BLaER1 (cell line): ENCODE measurements at regions not wholly inside any gene's neighbourhood (a gene's known extent, or its start where the extent isn't known, plus 50 kb on each side); places are given as distances from the start of the nearest gene placed in this dataset.

Experiments used
- H3K27ac ChIP-seq: shearing (Covaris generic); formaldehyde crosslinking; 2 replicates; pipeline ENCODE4 v1.8.1; 2022
- H3K27me3 ChIP-seq: shearing (Covaris generic); formaldehyde crosslinking; 2 replicates; pipeline ENCODE4 v1.8.1; 2022
- H3K36me3 ChIP-seq: shearing (Covaris generic); formaldehyde crosslinking; 2 replicates; pipeline ENCODE4 v1.8.1; 2022
- H3K4me1 ChIP-seq: shearing (Covaris generic); formaldehyde crosslinking; 2 replicates; pipeline ENCODE4 v1.8.1; 2022
- H3K4me2 ChIP-seq: shearing (Covaris generic); formaldehyde crosslinking; 2 replicates; pipeline ENCODE4 v1.8.1; 2022
- H3K4me3 ChIP-seq: shearing (Covaris generic); formaldehyde crosslinking; 2 replicates; pipeline ENCODE4 v1.8.1; 2022
- H3K9ac ChIP-seq: shearing (Covaris generic); formaldehyde crosslinking; 2 replicates; pipeline ENCODE4 v1.8.1; 2022
- H3K9me3 ChIP-seq: shearing (Covaris generic); formaldehyde crosslinking; 2 replicates; pipeline ENCODE4 v1.8.1; 2022
- H4K20me1 ChIP-seq: shearing (Covaris generic); formaldehyde crosslinking; 2 replicates; pipeline ENCODE4 v1.8.1; 2022
- Cebpa-rat ChIP-seq: shearing (Covaris generic); IDR thresholded peaks from 2 replicates; pipeline ENCODE4 v1.8.1; 2022

- H3K36me3 ChIP-seq, result no peaks in the 10 kb centered on the region
- H3K27me3 ChIP-seq, result no peaks in the 10 kb centered on the region
- no peak overlapping the region for H3K4me3 ChIP-seq
- H4K20me1 ChIP-seq, result no peaks in the 10 kb centered on the region
- H3K9me3 ChIP-seq, result no peaks in the 10 kb centered on the region
- TF ChIP-seq Cebpa-rat, result no peak
- no peak overlapping the region for H3K4me2 ChIP-seq
- H3K9ac ChIP-seq, result no peak overlapping the region
- H3K4me1 ChIP-seq, result no peaks in the 10 kb centered on the region
- no peak overlapping the region for H3K27ac ChIP-seq
Measured at GRCh38 chr18:75131381-75132000, 77.4 kb downstream of the PTGR3 start.

- Histone ChIP-seq H3K4me1 (no peaks in the 10 kb centered on the region), H3K27ac (no peak overlapping the region), H3K27me3 (no peaks in the 10 kb centered on the region), H3K9me3 (no peaks in the 10 kb centered on the region), H3K4me2 (no peak overlapping the region), H3K4me3 (no peak overlapping the region), H4K20me1 (no peaks in the 10 kb centered on the region), H3K36me3 (no peaks in the 10 kb centered on the region), H3K9ac (no peak overlapping the region)
- no peak for TF ChIP-seq Cebpa-rat
Measured at GRCh38 chr18:75130591-75131328, 78.2 kb downstream of the PTGR3 start.

- H3K27me3 ChIP-seq, result no peaks in the 10 kb centered on the region
- TF ChIP-seq Cebpa-rat, result no peak
- H4K20me1 ChIP-seq, result no peaks in the 10 kb centered on the region
- H3K27ac ChIP-seq, result no peak overlapping the region
- H3K4me1 ChIP-seq, result no peaks in the 10 kb centered on the region
- H3K4me3 ChIP-seq, result no peak overlapping the region
- H3K9ac ChIP-seq, result no peak overlapping the region
- H3K4me2 ChIP-seq, result no peak overlapping the region
- no peaks in the 10 kb centered on the region for H3K9me3 ChIP-seq
- H3K36me3 ChIP-seq, result no peaks in the 10 kb centered on the region
Measured at GRCh38 chr18:75129717-75130477, 79.0 kb downstream of the PTGR3 start.

- no peak overlapping the region for H3K9ac ChIP-seq
- no peaks in the 10 kb centered on the region for H3K4me1 ChIP-seq
- H3K27me3 ChIP-seq, result no peaks in the 10 kb centered on the region
- TF ChIP-seq Cebpa-rat, result no peak
- no peak overlapping the region for H3K27ac ChIP-seq
- no peak overlapping the region for H3K4me2 ChIP-seq
- no peaks in the 10 kb centered on the region for H3K9me3 ChIP-seq
- H3K4me3 ChIP-seq, result no peak overlapping the region
- H3K36me3 ChIP-seq, result no peaks in the 10 kb centered on the region
- no peaks in the 10 kb centered on the region for H4K20me1 ChIP-seq
Measured at GRCh38 chr18:75128911-75129716, 79.8 kb downstream of the PTGR3 start.

- Histone ChIP-seq H3K27ac (no peak overlapping the region), H3K9ac (no peak overlapping the region), H4K20me1 (no peaks in the 10 kb centered on the region), H3K4me3 (no peak overlapping the region), H3K4me2 (no peak overlapping the region), H3K4me1 (peaks cover 3% of the 10 kb centered on the region; the same call in 1 of the 2 replicates), H3K36me3 (no peaks in the 10 kb centered on the region), H3K9me3 (no peaks in the 10 kb centered on the region), H3K27me3 (no peaks in the 10 kb centered on the region)
- TF ChIP-seq Cebpa-rat, result no peak
Measured at GRCh38 chr18:75128051-75128605, 80.8 kb downstream of the PTGR3 start.

GRCh38 chr18:75127143-75128021 lies 81.6 kb downstream of the PTGR3 start:
- Histone ChIP-seq H3K4me3 (no peak overlapping the region), H3K36me3 (no peaks in the 10 kb centered on the region), H3K27me3 (no peaks in the 10 kb centered on the region), H3K4me2 (no peak overlapping the region), H3K4me1 (peaks cover 4% of the 10 kb centered on the region; the same call in 1 of the 2 replicates), H3K9me3 (no peaks in the 10 kb centered on the region), H3K9ac (no peak overlapping the region), H3K27ac (no peak overlapping the region), H4K20me1 (no peaks in the 10 kb centered on the region)
- TF ChIP-seq Cebpa-rat, result no peak

- no peaks in the 10 kb centered on the region for H3K36me3 ChIP-seq
- H3K4me2 ChIP-seq, result no peak overlapping the region
- no peaks in the 10 kb centered on the region for H4K20me1 ChIP-seq
- no peak overlapping the region for H3K27ac ChIP-seq
- peaks cover 4% of the 10 kb centered on the region; the same call in 1 of the 2 replicates for H3K4me1 ChIP-seq
- no peaks in the 10 kb centered on the region for H3K27me3 ChIP-seq
- H3K9me3 ChIP-seq, result no peaks in the 10 kb centered on the region
- TF ChIP-seq Cebpa-rat, result no peak
- H3K9ac ChIP-seq, result no peak overlapping the region
- no peak overlapping the region for H3K4me3 ChIP-seq
Measured at GRCh38 chr18:75125382-75126331, 83.3 kb downstream of the PTGR3 start.

GRCh38 chr18:75124991-75125381 lies 84.0 kb downstream of the PTGR3 start:
- Histone ChIP-seq H3K9ac (no peak overlapping the region), H3K27me3 (no peaks in the 10 kb centered on the region), H3K9me3 (no peaks in the 10 kb centered on the region), H4K20me1 (no peaks in the 10 kb centered on the region), H3K4me1 (peaks cover 4% of the 10 kb centered on the region; the same call in 1 of the 2 replicates), H3K27ac (no peak overlapping the region), H3K4me2 (no peak overlapping the region), H3K36me3 (no peaks in the 10 kb centered on the region), H3K4me3 (no peak overlapping the region)
- no peak for TF ChIP-seq Cebpa-rat
